ENCODE measurements at regions not wholly inside any gene's neighbourhood (a gene's known extent, or its start where the extent isn't known, plus 50 kb on each side); places are given as distances from the start of the nearest gene placed in this dataset.

GRCh38 chr17:33375103-33375502 lies 82.0 kb upstream of the ASIC2 start:
- no peak for TF ChIP-seq POLR2A (IDR thresholded peaks at IDR 0.05)
- TF ChIP-seq, protein P1, sequence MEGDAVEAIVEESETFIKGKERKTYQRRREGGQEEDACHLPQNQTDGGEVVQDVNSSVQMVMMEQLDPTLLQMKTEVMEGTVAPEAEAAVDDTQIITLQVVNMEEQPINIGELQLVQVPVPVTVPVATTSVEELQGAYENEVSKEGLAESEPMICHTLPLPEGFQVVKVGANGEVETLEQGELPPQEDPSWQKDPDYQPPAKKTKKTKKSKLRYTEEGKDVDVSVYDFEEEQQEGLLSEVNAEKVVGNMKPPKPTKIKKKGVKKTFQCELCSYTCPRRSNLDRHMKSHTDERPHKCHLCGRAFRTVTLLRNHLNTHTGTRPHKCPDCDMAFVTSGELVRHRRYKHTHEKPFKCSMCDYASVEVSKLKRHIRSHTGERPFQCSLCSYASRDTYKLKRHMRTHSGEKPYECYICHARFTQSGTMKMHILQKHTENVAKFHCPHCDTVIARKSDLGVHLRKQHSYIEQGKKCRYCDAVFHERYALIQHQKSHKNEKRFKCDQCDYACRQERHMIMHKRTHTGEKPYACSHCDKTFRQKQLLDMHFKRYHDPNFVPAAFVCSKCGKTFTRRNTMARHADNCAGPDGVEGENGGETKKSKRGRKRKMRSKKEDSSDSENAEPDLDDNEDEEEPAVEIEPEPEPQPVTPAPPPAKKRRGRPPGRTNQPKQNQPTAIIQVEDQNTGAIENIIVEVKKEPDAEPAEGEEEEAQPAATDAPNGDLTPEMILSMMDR (IDR thresholded peaks at IDR 0.05) = no peak
